BLaER1 treated with 17β-estradiol and CSF1 and Interleukin-3, amounts not matched to agents 10 nM and 100 nM (cell line): ENCODE measurements at regions not wholly inside any gene's neighbourhood (a gene's known extent, or its start where the extent isn't known, plus 50 kb on each side); places are given as distances from the start of the nearest gene placed in this dataset.
A peak's percentile ranks its signal among the peaks of the same experiment; 100 is the strongest.
"Not testable (repeated sequence)": the region's sequence is repeated elsewhere in the genome, so short reads cannot be mapped to it uniquely, and the experiment has no call there.

Experiments used
- H3K27ac ChIP-seq, 11 experiments: shearing (Covaris generic); formaldehyde crosslinking; 2 replicates each; pipeline ENCODE4 v1.8.1; 2022
- H3K27me3 ChIP-seq, 11 experiments: shearing (Covaris generic); formaldehyde crosslinking; 2 replicates each; pipeline ENCODE4 v1.8.1; 2022
- H3K36me3 ChIP-seq, 11 experiments: shearing (Covaris generic); formaldehyde crosslinking; 2 replicates each; pipeline ENCODE4 v1.8.1; 2022
- H3K4me1 ChIP-seq, 10 experiments: shearing (Covaris generic); formaldehyde crosslinking; 2 replicates each; pipeline ENCODE4 v1.8.1; 2022
- H3K4me2 ChIP-seq, 11 experiments: shearing (Covaris generic); formaldehyde crosslinking; 2 replicates each; pipeline ENCODE4 v1.8.1; 2022
- H3K4me3 ChIP-seq, 10 experiments: shearing (Covaris generic); formaldehyde crosslinking; 2 replicates each; pipeline ENCODE4 v1.8.1; 2022
- H3K9ac ChIP-seq, 11 experiments: shearing (Covaris generic); formaldehyde crosslinking; 2 replicates each; pipeline ENCODE4 v1.8.1; 2022
- H3K9me3 ChIP-seq, 11 experiments: shearing (Covaris generic); formaldehyde crosslinking; replicated peaks in 1 of 11; 2 replicates each; pipeline ENCODE4 v1.8.1; 2022
- H4K20me1 ChIP-seq, 11 experiments: shearing (Covaris generic); formaldehyde crosslinking; 2 replicates each; pipeline ENCODE4 v1.8.1; 2022
- Cebpa-rat ChIP-seq, 11 experiments: shearing (Covaris generic); IDR thresholded peaks; 2 replicates each; pipeline ENCODE4 v1.8.1; 2022

- Histone ChIP-seq H3K9ac (no peak overlapping the region), H4K20me1 (no peaks in the 10 kb centered on the region), H3K4me1 (no peaks in the 10 kb centered on the region), H3K4me3 (no peak overlapping the region), H3K27me3 (no peaks in the 10 kb centered on the region), H3K27ac (no peak overlapping the region), H3K9me3 (peaks cover 1 to 10% (median 4%) of the 10 kb centered on the region in 11 experiments; a peak in 18 of 22 replicates), H3K4me2 (no peak overlapping the region), H3K36me3 (no peaks in the 10 kb centered on the region)
- TF ChIP-seq Cebpa-rat (IDR thresholded peaks at IDR 0.05) = no peak
Observed at GRCh38 chr7:116365797-116366196, 133.7 kb upstream of the CAV2 start.

DNA sequence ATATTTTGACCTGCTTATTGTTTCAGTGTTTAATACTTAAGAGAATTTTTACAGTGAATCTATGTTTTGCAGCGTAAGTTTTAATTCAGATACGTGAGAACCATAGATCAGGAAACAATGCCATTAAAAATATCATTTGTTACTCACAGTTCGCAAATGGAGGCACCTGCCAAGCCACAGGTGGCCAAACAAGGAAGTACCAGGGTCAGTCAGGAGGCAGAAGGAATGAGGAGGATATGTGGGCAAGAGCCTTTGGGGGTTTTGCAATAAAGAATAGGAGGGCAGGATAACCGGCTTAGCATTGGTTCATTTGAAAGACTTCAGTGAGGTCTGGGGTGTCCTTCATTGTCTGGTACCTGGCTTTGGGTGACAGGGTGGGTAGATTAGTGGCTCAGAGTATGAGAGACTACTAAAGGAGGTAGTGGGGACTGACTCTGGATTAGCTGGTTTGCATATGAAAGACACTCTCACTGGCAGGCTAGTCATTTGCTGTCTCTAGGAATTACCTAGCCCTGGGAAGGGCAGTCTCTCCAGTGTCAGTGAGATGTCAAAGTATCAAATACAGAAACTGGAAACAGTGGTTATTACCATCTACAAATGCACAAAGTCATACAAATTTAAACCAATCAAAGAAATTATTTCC is 132.2 kb upstream of the CAV2 start:
- Histone ChIP-seq H3K4me3 (no peak overlapping the region), H4K20me1 (no peaks in the 10 kb centered on the region), H3K27ac (no peak overlapping the region), H3K27me3 (no peaks in the 10 kb centered on the region), H3K4me1 (no peaks in the 10 kb centered on the region), H3K36me3 (no peaks in the 10 kb centered on the region), H3K9ac (no peak overlapping the region), H3K9me3 (peaks cover 15 to 21% (median 19%) of the 10 kb centered on the region in 11 experiments), H3K4me2 (no peak overlapping the region)
- no peak for TF ChIP-seq Cebpa-rat (IDR thresholded peaks at IDR 0.05)

GRCh38 chr7:116368965-116369364 is 130.6 kb upstream of the CAV2 start:
- H3K27me3 ChIP-seq = no peaks in the 10 kb centered on the region
- H3K9ac ChIP-seq = no peak overlapping the region
- no peak overlapping the region for H3K4me3 ChIP-seq
- H3K9me3 ChIP-seq = peaks cover 15 to 23% (median 21%) of the 10 kb centered on the region in 11 experiments
- no peak overlapping the region for H3K4me2 ChIP-seq
- H3K4me1 ChIP-seq = no peaks in the 10 kb centered on the region
- no peaks in the 10 kb centered on the region for H3K36me3 ChIP-seq
- no peak overlapping the region for H3K27ac ChIP-seq
- TF ChIP-seq Cebpa-rat (IDR thresholded peaks at IDR 0.05) = no peak
- no peaks in the 10 kb centered on the region for H4K20me1 ChIP-seq

DNA sequence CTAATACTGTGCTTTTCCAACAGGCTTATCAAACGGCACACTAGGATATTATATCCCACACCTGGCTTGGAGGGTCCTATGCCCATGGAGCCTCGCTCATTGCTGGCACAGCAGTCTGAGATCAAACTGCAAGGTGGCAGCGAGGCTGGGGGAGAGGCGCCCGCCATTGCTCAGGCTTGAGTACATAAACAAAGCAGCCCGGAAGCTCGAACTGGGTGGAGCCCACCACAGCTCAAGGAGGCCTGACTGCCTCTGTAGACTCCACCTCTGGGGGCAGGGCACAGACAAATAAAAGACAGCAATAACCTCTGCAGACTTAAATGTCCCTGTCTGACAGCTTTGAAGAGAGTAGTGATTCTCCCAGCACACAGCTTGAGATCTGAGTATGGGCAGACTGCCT is 128.0 kb upstream of the CAV2 start:
- H3K4me1 ChIP-seq, H3K27me3 ChIP-seq, H3K4me3 ChIP-seq, H3K27ac ChIP-seq, H4K20me1 ChIP-seq, H3K4me2 ChIP-seq, H3K9ac ChIP-seq, H3K36me3 ChIP-seq: not testable (repeated sequence)
- H3K9me3 ChIP-seq = peaks cover 15 to 23% (median 21%) of the 10 kb centered on the region in 11 experiments

- H3K4me1 ChIP-seq, H4K20me1 ChIP-seq, H3K4me3 ChIP-seq, H3K9ac ChIP-seq, H3K27ac ChIP-seq, H3K36me3 ChIP-seq, H3K27me3 ChIP-seq, H3K4me2 ChIP-seq: not testable (repeated sequence)
- peaks cover 15 to 23% (median 21%) of the 10 kb centered on the region in 11 experiments for H3K9me3 ChIP-seq
Observed at GRCh38 chr7:116373229-116373628, 126.3 kb upstream of the CAV2 start.

DNA sequence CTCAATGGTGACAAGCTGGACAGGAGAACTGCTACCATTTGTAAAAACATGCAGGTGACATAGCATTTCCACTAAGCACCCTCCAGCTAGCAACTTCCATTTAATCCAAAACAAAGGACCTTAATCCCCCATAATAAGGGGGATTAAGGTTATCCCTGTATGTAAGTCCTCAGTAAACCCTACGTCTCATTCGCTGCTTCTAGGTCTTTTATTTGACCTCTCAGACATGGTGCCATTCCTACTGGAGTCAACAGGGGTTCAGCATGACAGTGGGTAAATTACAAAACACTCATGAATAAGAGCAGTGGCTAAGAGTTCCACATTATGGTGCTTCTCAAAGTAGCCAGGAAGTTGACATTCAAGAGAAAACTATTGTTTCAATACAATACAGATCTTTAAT is 121.8 kb upstream of the CAV2 start:
- H3K27me3 ChIP-seq = no peaks in the 10 kb centered on the region
- no peaks in the 10 kb centered on the region for H3K9me3 ChIP-seq
- no peak for TF ChIP-seq Cebpa-rat (IDR thresholded peaks at IDR 0.05)
- no peak overlapping the region for H3K27ac ChIP-seq
- H4K20me1 ChIP-seq = no peaks in the 10 kb centered on the region
- H3K4me1 ChIP-seq = 0 out of 20 replicates have a peak, but pooled peaks cover 0 to 4% (median 0%) of the 10 kb centered on the region in 10 experiments
- H3K4me3 ChIP-seq = no peak overlapping the region
- H3K9ac ChIP-seq = no peak overlapping the region
- H3K36me3 ChIP-seq = no peaks in the 10 kb centered on the region
- H3K4me2 ChIP-seq = no peak overlapping the region

DNA sequence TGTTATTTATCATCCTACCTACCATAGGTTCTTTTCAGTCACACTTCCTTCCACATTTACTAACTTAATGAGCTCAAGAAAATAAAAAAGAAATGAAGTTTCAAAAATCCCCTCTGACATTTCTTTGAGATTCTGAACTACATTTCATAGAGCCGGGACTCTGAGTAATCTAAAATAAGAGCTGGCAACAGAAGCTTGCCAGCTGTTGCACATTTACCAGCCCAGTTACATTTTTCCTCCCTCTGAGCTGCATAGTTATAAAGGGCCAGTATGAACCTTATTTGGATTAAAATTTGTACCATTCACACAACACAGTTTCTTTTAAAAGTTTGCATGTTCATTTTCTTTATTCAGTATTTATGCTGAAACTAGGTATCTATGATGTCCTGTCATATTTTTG is 119.5 kb upstream of the CAV2 start:
- Histone ChIP-seq H3K27ac (no peak overlapping the region), H3K4me3 (no peak overlapping the region), H3K9ac (no peak overlapping the region), H3K9me3 (no peaks in the 10 kb centered on the region), H3K4me2 (no peak overlapping the region), H4K20me1 (no peaks in the 10 kb centered on the region), H3K36me3 (no peaks in the 10 kb centered on the region), H3K27me3 (no peaks in the 10 kb centered on the region), H3K4me1 (0 out of 20 replicates have a peak, but pooled peaks cover 0 to 4% (median 0%) of the 10 kb centered on the region in 10 experiments)
- TF ChIP-seq Cebpa-rat (IDR thresholded peaks at IDR 0.05) = no peak

- Histone ChIP-seq H3K4me2 (peak overlapping the region in 1 of 11 experiments; percentile 15; a peak in 1 of 22 replicates), H3K9ac (no peak overlapping the region), H3K36me3 (no peaks in the 10 kb centered on the region), H3K4me1 (0 out of 20 replicates have a peak, but pooled peaks cover 0 to 4% (median 0%) of the 10 kb centered on the region in 10 experiments), H3K4me3 (no peak overlapping the region), H4K20me1 (no peaks in the 10 kb centered on the region), H3K9me3 (no peaks in the 10 kb centered on the region), H3K27ac (no peak overlapping the region), H3K27me3 (no peaks in the 10 kb centered on the region)
- no peak for TF ChIP-seq Cebpa-rat (IDR thresholded peaks at IDR 0.05)
Observed at GRCh38 chr7:116382375-116382774, 117.2 kb upstream of the CAV2 start.

DNA sequence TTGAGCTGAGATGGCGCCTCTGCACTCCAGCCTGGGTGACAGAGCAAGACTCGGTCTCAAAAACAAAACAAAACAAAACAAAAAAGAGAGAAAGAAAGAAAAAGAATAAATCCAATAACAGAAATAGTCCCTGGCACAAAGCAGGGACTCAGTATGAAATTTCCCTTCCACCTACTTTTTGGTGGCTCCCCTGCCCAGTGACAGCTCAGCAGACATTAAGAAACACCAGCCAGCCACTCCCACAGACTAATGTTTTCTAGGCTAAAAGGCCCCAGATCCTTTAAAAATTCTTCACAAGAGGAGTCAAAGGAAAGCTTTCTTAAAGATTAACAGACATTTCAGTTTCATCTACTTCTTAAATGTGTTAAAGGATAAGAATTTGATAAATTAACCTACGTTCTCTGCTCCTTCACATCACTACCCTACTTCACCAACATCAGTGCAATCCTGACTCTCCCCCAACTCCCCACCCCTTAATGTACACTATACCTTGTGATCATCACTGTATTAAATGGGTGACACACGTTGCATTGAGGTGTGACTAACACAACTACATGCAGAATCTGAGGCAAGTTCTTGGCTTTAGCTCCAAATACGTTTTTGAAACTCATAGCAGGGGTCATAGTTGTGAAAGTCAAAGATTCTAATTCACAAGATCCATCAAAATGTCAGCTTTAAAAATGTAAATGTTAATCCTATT is 114.5 kb upstream of the CAV2 start:
- Histone ChIP-seq H4K20me1 (no peaks in the 10 kb centered on the region), H3K4me2 (no peak overlapping the region), H3K4me1 (0 out of 20 replicates have a peak, but pooled peaks cover 0 to 4% (median 0%) of the 10 kb centered on the region in 10 experiments), H3K9me3 (no peaks in the 10 kb centered on the region), H3K27ac (no peak overlapping the region), H3K36me3 (no peaks in the 10 kb centered on the region), H3K4me3 (no peak overlapping the region), H3K9ac (no peak overlapping the region), H3K27me3 (no peaks in the 10 kb centered on the region)
- TF ChIP-seq Cebpa-rat (IDR thresholded peaks at IDR 0.05) = no peak

DNA sequence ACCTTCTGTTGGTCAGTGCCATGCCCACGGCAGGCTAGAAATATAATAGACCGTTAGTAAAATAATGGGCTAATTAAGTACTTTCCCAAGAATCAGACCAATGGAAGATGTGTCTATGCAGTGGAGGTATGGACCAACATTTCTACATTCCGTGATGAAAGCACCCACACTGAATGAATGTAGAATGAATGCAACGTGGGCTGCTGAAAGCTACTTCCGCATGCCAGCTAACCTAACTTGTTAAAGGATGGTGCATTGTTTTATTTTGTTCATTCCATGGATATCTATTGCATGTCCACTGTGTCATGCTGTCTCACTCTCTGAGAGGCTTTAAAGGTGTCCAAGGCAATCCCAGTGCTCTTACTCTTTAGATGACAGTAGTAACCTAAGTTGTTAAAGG is 112.9 kb upstream of the CAV2 start:
- Histone ChIP-seq H4K20me1 (no peaks in the 10 kb centered on the region), H3K4me3 (no peak overlapping the region), H3K9ac (no peak overlapping the region), H3K9me3 (no peaks in the 10 kb centered on the region), H3K36me3 (no peaks in the 10 kb centered on the region), H3K27ac (no peak overlapping the region), H3K4me1 (0 out of 20 replicates have a peak, but pooled peaks cover 0 to 4% (median 0%) of the 10 kb centered on the region in 10 experiments), H3K4me2 (no peak overlapping the region), H3K27me3 (no peaks in the 10 kb centered on the region)
- TF ChIP-seq Cebpa-rat (IDR thresholded peaks at IDR 0.05) = no peak
